Head of caudate nucleus (tissue), 42 donors: ENCODE measurements at regions not wholly inside any gene's neighbourhood (a gene's known extent, or its start where the extent isn't known, plus 50 kb on each side); places are given as distances from the start of the nearest gene placed in this dataset.
A peak's percentile ranks its signal among the peaks of the same experiment; 100 is the strongest.
"Not testable (repeated sequence)": the region's sequence is repeated elsewhere in the genome, so short reads cannot be mapped to it uniquely, and the experiment has no call there.

Source experiments
- DNase-seq, 42 donors: peaks; one replicate each; pipeline versions ENCODE4 v3.0.0 to v3.0.0-alpha.2; 2020 to 2021; ENCODE audit warnings: mixed read lengths in 7 of 42
- intact Hi-C: fragments of 100-400 bp; cut with DNase I; formaldehyde crosslinking; loops from one replicate; pipeline ENCODE4 v1.15.0; 2022

DNA sequence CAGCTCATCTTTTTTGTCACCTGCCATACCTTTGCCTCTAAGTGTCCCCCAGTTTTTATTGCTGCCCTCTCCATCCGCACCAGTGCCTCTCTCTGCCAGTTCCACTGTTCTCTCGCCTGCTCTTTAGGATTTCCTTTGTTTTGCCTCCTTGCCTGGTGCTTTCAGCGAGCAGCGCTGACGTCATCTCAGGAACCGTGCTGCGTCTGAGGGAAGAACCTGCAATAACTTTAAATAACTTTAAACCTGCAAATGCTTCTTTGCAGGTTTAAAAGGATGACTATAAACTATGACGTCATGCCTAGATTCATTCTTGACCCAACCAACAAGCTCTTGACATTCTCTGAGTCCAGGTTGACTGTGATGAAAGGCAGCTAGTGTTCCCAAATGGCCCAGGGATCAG lies 105.1 kb downstream of the LRRC74B start:
- intact Hi-C loops = not testable (repeated sequence)
- peak in 4 of 42 donors; percentile 0 to 21 (median 5) for DNase-seq

GRCh38 chr22:21187841-21188240 lies 142.1 kb downstream of the LRRC74B start:
- DNase-seq, intact Hi-C loops: not testable (repeated sequence)

- intact Hi-C loops, DNase-seq: not testable (repeated sequence)
Observed at GRCh38 chr22:21212054-21212453, 166.3 kb downstream of the LRRC74B start.

- DNase-seq, intact Hi-C loops: not testable (repeated sequence)
Observed at GRCh38 chr22:21215973-21216731, 167.4 kb upstream of the RIMBP3B start.

DNA sequence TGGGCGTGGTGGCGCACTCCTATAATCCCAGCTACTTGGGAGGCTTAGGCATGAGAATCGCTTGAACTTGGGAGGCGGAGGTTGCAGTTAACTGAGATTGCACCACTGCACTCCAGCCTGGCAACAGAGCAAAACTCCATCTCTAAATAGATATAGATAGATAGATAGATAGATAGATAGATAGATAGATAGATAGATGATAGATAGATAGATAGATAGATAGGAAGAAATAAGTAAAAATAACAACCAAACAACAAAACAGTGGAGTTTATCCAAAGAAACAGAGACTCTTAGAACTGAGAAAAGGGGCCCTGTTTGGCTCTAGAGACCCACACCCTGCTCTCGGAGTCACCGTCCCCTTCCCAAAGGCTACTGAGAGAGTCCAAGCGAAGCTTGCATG lies 158.7 kb upstream of the RIMBP3B start:
- intact Hi-C loops, DNase-seq: not testable (repeated sequence)

GRCh38 chr22:21226901-21227693 lies 156.5 kb upstream of the RIMBP3B start:
- DNase-seq = peak in 2 of 42 donors; percentile 5 to 8
- intact Hi-C loops = not testable (repeated sequence)

DNA sequence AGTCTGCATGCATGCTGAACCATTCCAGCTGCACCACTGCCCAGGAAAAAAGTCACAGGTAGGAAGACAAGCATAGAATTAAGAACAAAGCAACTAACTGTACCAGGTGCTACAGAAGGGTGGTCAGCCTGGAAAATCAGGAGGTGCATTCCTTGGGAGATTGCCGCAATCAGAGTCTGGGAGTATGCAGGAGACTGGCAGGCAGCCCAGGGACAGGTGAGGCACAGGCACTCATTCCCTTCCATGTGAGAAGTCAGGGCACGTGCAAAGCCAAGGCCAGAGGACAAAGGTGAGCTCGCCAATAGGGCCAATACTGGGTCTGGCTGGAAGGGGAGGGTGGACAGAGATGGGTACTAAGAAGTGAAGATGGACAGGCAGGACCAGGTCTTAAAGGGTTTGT lies 132.1 kb upstream of the RIMBP3B start:
- DNase-seq = peak in 1 of 42 donors; percentile 1
- intact Hi-C loops = not testable (repeated sequence)

- intact Hi-C loops = not testable (repeated sequence)
- peak in 5 of 42 donors; percentile 6 to 34 (median 12) for DNase-seq
Observed at GRCh38 chr22:21282646-21283045, 100.9 kb upstream of the RIMBP3B start.

DNA sequence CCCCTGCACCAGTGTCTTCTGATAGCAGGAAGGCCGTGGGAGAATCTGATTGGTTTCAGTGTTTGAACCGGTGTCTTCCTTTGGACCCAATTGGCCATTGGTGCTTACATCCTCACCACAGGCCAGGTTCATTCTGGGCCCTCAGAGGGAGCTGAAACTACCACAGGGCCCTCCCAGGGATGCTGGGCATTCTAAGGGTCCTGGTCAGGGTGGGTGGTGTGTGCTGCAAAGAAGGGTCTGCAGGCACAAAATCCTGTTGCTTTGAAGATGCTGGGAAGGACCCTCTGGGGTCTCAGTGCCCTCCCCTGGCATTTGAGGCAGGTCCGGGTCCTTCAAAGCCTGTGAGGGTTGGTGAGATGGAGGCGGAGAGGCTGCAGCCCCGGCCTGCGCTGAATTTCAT lies 89.8 kb upstream of the RIMBP3B start:
- intact Hi-C loops = not testable (repeated sequence)
- DNase-seq = peak in 4 of 42 donors; percentile 0 to 10 (median 6)

DNA sequence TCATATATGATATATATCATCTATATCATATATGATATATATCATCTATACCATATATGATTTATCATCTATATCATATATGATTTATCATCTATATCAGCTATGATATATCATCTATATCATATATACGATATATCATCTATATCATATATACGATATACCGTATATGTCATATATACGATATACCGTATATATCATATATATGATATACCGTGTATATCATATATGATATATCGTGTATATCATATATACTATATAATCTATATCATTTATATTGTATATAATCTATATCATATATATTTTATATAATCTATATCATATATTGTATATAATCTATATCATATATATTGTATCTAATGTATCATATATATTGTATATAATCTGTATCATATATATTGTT lies 55.9 kb upstream of the RIMBP3B start:
- DNase-seq, intact Hi-C loops: not testable (repeated sequence)
